HG02610 (cell line): ENCODE measurements at regions not wholly inside any gene's neighbourhood (a gene's known extent, or its start where the extent isn't known, plus 50 kb on each side); places are given as distances from the start of the nearest gene placed in this dataset.

Experiments
- ATAC-seq: cut with Tn5 transposase; IDR thresholded peaks from one replicate; pipeline ENCODE4 v1.9.1; 2021; ENCODE audit warnings: mild to moderate bottlenecking, moderate library complexity; ENCODE audit not compliant: unreplicated experiment

DNA sequence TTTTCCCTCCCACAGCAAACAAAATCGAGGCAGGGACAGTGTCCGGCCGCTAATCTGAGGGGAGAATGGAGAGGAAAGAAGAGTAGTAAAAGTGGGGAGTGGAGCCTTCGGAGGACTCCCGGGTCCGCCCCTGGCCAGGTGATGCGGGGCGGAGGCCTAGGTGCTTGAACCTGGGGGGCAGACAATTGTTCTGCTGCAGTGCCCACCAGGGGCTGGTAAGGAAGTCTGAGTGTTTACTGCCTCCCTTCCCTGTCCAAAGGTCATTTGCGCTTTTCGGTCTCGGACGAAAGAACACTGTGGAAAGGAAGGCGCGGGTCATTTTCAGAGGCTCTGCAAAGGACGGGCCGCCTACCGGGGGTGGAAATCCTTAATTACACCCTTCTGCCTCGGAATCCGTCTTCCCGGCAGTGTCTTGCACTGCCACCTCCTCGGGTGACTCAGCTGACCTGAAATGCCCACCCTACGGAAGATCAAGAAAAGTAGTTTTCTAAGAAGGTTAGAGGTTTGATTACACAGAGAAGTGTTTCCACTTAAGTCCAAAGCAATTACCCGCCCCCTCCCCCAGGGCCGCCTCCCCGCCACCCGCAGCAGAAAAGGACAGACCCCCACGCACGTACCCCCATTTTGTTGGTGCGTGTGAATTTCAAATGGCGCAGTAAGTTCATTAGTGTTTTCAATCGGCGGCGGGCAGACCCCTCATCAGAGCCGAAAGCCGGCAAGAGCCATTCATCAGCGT, 99.9 kb upstream of the TENM3 start:
- ATAC-seq: no peak

DNA sequence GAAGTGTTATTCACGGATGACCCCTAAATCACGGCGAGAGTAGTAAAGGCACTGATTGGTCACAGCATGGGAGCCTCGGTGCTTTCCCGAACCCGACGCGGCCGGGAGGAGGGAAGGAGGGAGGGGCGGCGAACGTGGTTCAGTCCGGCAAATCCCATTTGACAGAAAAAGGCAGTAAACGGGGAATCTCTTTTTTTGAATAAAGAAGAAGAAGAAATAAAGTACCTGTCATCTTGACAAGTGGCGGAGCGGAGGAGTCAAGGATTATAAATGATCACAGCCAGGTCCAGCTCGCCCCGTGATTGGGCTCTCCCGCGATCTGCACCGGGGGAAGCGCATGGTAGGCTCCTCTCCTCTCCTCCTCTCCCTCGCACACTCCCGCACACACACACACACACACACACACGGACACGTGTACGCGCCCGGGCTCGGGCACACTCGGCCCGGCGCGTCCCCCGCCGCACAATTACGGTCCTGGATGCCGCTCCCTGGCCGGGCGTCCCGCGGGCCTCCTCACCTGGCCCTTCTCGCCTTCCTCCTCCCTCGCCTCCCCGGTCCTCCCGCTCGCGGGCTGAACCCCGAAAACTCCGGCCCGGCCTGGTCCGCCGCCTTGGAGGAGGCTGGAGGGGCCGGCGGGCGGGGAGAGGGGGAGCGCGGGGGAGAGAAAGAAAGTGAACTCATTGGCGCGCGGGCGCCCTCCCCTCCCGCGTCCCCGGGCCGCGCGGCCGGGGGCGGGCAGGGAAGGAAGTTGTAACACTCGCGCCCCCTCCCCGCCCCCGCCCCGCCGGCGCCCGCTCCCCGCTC, 99.2 kb upstream of the TENM3 start:
- no peak for ATAC-seq

DNA sequence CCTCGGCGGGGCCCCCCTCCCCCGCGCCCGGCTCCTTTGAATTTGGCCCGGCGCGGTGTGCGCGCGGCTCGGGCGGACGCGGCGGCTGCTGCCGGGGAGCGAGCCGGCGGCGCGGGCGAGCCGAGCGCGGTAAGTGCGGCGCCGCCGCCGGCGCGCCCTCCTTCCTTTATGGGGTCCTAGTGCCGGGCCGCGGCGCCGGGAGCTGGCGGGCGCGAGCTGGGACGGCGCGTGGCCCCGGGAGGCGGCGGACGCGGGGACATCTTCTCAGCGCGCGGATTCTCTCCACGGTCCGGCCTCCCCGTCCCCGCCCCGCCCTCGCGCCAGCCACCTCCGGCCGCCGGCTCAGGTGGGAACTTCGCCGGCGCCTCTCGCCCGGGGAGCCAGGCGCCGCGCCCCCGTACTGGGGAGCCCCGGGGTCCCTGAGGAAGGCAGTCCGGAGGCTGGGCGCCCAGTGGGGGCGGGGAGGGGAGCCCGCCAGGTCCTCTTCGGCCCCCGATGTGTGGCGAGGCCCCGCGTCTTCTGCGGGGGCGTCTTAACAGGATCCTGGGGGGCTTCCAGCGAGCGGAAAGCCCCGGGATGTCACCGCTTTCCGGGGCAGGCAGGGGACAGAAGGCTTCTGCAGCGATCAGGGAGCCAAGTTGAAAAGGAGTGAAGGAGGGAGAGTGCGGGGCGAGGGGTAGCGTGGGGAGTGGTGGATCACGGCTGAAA, 98.4 kb upstream of the TENM3 start:
- ATAC-seq: no peak

DNA sequence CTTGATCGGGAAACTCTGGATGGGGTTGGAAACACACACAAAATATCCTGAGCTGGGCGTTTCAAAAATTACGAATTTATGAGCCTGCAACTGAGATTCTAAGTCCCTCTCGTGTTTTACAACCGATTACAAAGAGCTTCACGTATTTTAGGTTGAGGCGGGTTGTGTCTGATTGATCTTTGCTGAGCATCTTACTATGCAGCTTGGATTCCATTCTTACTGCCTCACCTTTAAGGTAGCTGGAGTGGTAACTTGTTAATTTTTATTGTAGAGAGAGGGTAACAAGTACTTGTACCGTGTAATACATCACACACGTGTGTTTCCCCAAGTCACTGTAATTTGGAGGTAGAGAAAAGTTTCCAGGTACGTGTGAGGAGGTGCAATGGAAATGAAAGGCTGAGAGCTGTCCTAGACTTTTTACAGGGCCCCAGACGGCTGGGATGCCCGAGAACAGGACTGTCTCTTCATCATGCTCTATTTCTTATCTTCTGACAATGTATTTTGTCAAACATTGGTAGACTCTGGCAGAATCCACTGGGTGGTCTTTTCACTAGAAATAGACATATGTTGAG, 97.8 kb upstream of the TENM3 start:
- no peak for ATAC-seq

DNA sequence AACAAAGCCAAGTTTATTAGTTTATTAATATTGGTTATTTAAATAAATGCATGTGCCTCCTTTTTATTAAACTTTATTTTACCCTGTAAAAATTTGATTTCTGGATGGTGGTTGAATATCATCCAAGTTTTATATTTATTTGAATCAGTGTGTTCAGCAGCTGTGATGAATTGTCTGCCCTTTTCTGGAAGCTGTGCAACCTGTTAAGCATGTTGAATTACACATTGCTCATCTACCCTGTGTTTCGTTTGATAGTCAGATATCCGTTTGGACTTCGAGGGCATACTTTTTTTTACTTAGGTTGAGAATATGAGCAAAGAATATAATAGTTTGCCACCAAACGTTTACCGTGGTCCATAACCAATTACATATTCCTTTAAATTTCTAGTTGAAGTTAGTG, 95.8 kb upstream of the TENM3 start:
- ATAC-seq: no peak

DNA sequence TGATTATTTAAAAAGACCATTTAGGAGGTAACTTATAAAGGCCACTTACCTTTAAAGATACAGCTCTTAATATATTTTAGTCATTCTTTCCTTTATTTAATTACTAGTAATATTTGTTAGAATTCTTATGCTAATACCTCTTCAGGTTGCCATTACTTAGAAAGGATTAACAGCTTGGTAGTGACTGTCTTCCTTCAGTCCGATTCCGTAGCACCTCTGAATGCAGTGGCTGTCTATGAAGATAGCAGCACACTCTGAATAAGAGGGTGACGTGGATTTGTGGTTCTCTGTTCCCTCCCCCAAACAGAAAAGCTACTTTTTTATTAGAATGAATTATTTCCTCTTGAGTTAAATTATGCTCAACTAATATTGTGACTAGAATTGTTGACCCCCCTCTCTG, 92.6 kb upstream of the TENM3 start:
- ATAC-seq: no peak

DNA sequence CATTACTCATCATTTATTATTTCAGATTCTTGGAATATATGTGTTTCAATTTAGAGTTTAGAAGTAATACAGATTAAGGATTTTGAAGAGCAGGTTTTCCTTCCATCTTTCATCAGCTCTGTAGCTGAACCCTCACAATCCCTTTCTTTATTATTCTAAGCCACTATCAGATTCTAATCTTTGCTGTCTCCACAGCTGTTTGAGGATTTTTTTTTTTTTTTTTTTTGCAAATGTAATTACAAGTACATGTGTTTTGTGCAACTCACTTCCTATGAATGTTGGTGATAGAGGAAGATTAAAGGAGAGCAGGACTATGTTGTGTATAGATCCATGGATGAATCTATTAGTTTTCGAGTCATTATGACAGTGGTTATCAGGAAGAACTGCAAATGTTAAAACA, 87.4 kb upstream of the TENM3 start:
- no peak for ATAC-seq

DNA sequence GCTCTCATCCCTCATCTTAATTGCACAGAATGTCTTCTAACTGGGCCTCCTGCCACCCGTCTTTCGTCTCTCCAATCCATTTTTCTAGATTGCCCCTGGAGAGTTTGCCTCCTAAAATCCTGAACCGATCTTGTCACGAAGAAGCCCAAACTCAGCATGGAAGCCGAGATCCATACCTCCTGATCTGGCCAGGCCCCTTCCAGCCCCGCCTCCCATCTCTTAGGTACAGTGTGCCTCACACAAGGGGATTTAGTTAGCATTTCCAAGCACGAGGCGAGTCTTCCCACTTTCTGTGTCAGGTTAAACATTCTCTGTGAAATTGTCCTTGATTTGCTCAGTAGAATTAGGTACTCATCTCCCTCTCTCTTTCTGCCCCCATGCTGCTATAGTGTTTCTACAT, 80.0 kb upstream of the TENM3 start:
- no peak for ATAC-seq

DNA sequence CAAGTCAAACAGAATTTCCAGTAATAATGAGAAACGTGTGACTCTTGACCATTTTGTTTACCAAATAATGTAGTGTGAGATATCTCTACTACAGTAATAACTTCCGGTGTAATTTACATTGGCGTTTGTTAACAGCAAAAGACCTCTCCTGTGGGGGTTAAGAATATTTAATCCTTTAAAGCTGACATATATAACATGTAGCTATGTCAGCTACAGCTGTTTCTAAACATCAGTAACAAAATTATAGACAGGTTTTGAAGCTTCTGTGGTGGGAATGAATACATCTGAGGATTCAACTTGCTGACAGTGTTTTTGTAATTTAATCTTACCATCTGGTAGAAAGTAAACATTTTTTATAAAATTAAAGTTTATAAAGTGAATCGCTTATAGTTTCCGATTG, 73.6 kb upstream of the TENM3 start:
- ATAC-seq: no peak

DNA sequence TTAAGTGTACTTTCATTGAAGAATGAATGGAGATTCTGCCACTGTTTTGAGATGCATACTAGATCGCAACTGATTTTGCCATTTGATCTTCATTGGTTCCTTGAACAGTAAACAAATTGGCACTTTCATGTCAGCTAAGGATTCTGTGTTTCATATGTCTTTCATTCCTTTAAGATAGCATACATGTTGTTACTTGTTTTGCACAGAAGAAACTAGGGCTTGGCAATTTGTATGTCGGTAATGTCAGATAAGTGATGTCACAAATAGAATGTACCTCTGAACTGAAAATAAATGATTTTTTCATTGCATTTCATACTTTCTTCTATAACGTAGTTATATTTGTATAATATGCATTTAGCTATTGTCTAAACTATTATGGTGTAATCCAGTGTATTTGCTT, 73.2 kb upstream of the TENM3 start:
- ATAC-seq: no peak

DNA sequence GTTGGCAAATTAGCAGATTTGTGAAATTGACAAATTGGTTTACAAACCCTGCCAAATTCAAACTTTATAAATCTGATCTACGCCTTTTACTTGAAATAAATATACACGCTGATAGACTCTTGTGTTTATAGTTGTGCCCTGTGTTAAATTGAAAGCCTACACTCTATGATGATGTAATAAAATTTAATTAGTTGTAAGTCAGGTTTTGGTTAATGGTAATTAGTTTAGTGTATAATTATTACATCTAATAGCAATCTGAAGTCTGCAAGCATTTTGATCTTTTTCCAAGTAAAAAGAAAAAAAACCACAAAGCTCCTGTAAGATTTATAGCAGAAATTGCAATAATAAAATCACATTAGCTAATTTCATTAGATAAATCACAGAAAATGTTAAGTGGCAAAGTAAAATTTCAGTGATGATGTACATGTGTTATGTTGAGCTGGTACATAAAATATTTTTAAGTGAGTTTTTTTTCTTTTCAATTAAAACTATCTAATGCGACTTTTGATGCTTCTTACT, 72.7 kb upstream of the TENM3 start:
- ATAC-seq: no peak

DNA sequence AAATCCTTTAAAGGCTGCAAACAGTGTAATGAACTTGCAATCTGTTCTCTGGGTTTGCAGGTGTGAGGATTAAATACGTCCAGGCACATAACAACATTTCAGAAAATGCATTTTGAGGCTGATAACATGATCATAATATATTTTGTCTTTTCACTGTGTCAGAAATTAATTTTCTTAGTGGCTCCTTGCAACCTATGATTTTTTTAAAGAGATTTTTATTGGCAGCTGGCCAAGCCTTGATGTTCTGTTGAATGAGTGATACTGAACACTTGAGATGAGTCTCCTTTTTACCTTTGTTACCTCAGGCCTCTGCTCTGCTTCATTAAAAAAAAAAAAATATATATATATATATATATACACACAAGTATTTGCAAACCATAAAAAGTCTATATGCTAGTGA, 68.2 kb upstream of the TENM3 start:
- no peak for ATAC-seq

DNA sequence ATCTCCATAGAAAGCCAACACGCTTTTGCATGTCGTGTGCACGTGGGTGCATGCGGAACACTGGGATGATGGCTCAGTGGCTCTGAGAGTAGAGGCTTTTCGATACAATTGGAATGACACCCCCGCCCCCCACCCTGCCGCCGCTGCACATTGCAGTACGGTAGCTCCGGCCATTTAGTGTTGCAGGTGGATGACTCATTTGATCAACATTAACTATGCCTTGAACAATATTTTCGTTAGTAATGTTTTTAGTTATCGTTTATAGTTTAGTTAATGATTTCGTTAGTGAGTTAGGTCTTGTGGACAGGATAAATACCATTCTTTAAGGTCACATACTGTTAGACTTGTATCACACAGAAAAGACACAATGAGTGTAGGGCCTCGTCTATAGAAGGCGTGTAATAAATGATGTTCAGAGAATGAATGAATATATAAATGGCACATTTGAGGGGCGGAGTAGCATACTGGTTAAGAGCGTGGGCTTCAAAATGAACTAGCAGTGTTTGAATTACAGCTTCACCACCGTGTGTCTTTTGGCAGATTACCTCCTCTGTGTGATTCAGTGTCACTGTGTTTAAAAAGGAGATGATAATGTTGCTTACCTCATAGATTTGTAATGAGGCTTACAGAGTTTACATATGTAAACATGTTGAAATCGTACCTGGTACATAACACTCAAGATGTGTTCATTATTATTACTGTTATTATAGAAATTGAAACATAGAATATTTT, 67.2 kb upstream of the TENM3 start:
- ATAC-seq: no peak

DNA sequence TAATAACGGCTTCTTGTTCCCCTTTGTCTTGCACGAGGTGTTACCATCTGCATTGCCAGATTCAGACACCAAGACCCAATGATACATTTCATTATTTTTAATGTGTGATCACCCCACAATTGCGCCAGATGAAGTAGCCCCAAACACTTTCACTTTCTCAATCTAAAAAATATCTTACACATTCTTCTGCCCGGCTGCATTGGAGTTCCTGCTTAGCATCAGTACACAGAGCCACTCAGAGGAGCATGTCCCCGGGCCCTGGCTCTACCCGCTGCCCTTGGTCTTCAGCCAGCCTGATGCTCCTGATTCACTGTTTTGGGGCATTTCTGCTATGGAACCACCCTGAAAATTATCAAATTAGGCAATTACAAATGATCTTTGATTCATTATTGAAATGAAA, 66.0 kb upstream of the TENM3 start:
- ATAC-seq: no peak

DNA sequence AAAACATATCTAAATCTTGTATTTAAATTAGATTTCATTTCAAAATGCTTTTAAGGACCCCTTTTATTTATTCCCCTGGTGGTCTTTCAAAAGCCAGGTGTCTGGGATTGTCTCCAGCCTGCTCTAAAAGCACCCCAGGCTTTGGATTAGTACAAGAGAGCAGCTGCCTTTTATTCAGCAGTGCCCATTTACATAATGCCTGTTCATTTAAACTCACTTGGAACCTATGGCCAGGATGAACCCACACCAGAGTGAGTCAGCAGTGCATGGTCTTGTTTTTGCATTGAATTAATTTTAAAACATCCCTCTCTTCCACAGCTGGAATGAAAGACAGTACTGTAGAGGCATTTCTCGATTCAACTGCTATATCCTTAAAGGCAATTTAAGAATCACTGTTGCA, 64.1 kb upstream of the TENM3 start:
- no peak for ATAC-seq

DNA sequence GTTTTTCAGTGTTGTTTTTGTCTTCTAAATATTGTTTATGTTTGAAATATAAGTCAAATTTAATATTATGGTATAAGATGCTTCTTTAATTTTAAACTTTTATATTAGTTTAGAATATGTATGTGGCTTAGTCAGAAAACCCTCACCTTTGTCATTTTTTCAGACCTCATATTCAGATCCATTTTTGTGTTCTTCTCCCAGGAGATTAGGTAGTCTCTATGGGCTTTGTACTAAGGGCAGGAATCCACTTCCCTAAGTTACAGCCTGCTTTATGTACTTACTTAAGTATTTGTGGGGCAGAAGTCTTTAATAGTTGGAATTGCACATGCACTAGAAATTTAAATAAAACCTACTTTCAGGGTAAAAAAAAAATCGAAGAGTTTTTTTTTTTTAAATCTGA, 63.5 kb upstream of the TENM3 start:
- ATAC-seq: no peak

DNA sequence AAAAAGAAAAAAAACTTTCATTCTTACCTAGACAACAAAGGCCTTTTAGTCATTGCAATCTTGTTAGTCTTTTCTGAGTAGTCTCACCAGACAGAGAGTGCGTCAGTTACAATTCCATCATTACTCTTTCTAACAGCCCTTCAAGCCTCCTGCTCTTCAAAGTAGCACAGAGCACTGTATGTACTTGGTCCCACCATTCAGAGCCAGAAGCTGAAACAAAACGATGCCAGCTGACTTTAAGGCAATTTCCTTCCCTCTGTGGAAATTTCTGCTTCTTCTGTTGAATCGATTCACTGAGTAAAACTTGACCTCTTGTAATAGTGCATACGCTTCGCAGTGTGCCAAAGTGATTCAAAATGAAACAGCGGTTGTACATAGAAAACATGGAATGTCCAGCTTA, 57.7 kb upstream of the TENM3 start:
- no peak for ATAC-seq

DNA sequence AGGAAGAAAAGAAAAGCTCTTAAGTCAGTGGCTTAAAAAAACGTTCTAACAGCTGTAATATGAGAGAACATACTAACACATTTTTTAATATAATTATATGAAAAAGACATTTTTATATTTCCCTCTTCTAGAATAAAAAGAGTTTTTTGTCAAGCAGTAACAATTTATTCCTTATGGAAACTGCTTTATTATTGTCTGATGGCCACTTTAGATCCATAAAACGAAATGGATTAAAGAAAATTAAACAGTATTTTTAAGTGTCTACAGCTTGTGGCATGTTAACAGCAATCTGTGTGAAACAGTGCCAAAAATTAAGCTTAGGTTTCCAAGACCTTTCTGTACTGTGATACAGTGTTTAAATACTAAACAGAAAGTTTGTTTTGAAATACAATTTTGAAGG, 55.5 kb upstream of the TENM3 start:
- no peak for ATAC-seq

DNA sequence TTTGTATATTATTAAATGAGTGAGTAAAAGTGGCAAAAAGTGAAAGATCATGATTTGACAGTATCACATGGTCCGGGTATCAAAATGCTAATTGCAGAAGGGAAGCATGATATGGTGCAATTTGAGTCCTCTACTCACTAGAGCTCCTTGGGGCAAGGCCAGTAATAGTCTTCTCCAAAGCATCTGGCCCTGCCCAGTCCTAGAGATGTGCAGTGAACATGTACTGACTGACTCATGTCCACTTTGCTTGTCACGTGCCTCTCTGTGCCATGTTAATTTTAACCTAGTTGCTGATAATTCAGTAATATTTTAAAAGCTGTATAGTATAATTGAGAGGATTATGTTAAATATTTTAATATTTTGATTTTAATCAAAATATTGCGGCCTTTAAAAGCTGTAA, 54.6 kb upstream of the TENM3 start:
- no peak for ATAC-seq

DNA sequence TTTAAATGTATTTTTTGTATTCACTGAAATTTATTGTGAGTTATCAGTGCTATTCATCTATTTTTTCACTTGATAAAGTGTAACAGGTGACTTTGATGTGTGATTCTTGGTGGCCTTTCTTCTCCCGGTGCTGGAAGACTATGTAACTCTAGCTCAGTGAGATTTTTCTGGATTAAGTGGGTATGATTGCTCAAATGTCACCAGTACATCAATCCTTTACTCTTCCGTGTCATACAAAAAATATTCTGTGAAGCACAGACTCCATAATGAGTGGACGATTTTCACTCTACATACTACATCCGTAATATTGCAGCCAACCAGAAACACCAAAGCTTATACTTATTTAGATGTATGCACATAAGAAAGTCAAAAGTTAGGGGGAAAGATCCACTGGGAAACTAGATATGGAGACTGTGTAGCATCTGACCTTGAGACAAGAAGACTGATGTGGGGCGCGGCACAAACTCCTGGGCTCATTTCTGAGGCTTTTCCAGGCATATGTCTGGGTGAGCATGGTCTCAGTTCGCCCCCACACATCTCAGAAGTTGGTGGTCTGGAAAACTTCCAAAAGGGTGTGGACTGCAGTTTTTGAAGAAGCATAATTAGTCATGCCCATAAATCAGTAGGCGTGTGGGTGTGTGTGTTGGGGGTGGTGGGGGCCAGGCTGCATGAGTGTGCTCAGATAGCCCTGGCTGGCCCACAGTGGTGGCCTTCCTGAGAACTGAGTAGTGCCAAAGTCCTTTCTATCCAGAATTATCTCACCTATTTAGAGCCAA, 53.9 kb upstream of the TENM3 start:
- ATAC-seq: no peak
